ENCODE measurements at regions not wholly inside any gene's neighbourhood (a gene's known extent, or its start where the extent isn't known, plus 50 kb on each side); places are given as distances from the start of the nearest gene placed in this dataset.

- DNase-seq (ENCODE audit: low read depth in 2 of 3, low spot score in 1 of 3), result no peak
Observed at GRCh38 chr13:63093907-63094469, 1678.3 kb upstream of the PCDH20 start.

GRCh38 chr13:63092456-63092855 lies 1676.8 kb upstream of the PCDH20 start:
- no peak for DNase-seq (ENCODE audit: low read depth in 2 of 3, low spot score in 1 of 3)

- DNase-seq (ENCODE audit: low read depth in 2 of 3, low spot score in 1 of 3), result no peak
Observed at GRCh38 chr13:63090524-63090923, 1674.9 kb upstream of the PCDH20 start.

GRCh38 chr13:63088226-63088625 lies 1672.6 kb upstream of the PCDH20 start:
- DNase-seq (ENCODE audit: low read depth in 2 of 3, low spot score in 1 of 3), result no peak

- no peak for DNase-seq (ENCODE audit: low read depth in 2 of 3, low spot score in 1 of 3)
Observed at GRCh38 chr13:63086286-63086685, 1670.6 kb upstream of the PCDH20 start.

- no peak for DNase-seq (ENCODE audit: low read depth in 2 of 3, low spot score in 1 of 3)
Observed at GRCh38 chr13:63085851-63086250, 1670.2 kb upstream of the PCDH20 start.

- DNase-seq (ENCODE audit: low read depth in 2 of 3, low spot score in 1 of 3), result no peak
Observed at GRCh38 chr13:63081400-63082014, 1665.9 kb upstream of the PCDH20 start.

- no peak for DNase-seq (ENCODE audit: low read depth in 2 of 3, low spot score in 1 of 3)
Observed at GRCh38 chr13:63075126-63075525, 1659.5 kb upstream of the PCDH20 start.

- DNase-seq (ENCODE audit: low read depth in 2 of 3, low spot score in 1 of 3), result no peak
Observed at GRCh38 chr13:63050287-63050686, 1634.6 kb upstream of the PCDH20 start.

- no peak for DNase-seq (ENCODE audit: low read depth in 2 of 3, low spot score in 1 of 3)
Observed at GRCh38 chr13:63048653-63049052, 1633.0 kb upstream of the PCDH20 start.

GRCh38 chr13:63044589-63045313 lies 1629.1 kb upstream of the PCDH20 start:
- no peak for DNase-seq (ENCODE audit: low read depth in 2 of 3, low spot score in 1 of 3)

GRCh38 chr13:63042686-63043085 lies 1627.0 kb upstream of the PCDH20 start:
- DNase-seq (ENCODE audit: low read depth in 2 of 3, low spot score in 1 of 3), result no peak

- DNase-seq (ENCODE audit: low read depth in 2 of 3, low spot score in 1 of 3), result no peak
Observed at GRCh38 chr13:63041640-63042414, 1626.2 kb upstream of the PCDH20 start.

- no peak for DNase-seq (ENCODE audit: low read depth in 2 of 3, low spot score in 1 of 3)
Observed at GRCh38 chr13:63026285-63026797, 1610.7 kb upstream of the PCDH20 start.

- no peak for DNase-seq (ENCODE audit: low read depth in 2 of 3, low spot score in 1 of 3)
Observed at GRCh38 chr13:63025741-63026140, 1610.1 kb upstream of the PCDH20 start.

- no peak for DNase-seq (ENCODE audit: low read depth in 2 of 3, low spot score in 1 of 3)
Observed at GRCh38 chr13:63024458-63024857, 1608.8 kb upstream of the PCDH20 start.

- no peak for DNase-seq (ENCODE audit: low read depth in 2 of 3, low spot score in 1 of 3)
Observed at GRCh38 chr13:63011996-63012395, 1596.3 kb upstream of the PCDH20 start.

GRCh38 chr13:63010072-63010658 lies 1594.5 kb upstream of the PCDH20 start:
- no peak for DNase-seq (ENCODE audit: low read depth in 2 of 3, low spot score in 1 of 3)

- no peak for DNase-seq (ENCODE audit: low read depth in 2 of 3, low spot score in 1 of 3)
Observed at GRCh38 chr13:63005625-63006024, 1590.0 kb upstream of the PCDH20 start.

GRCh38 chr13:62997696-62998095 lies 1582.0 kb upstream of the PCDH20 start:
- no peak for DNase-seq (ENCODE audit: low read depth in 2 of 3, low spot score in 1 of 3)

- no peak for DNase-seq (ENCODE audit: low read depth in 2 of 3, low spot score in 1 of 3)
Observed at GRCh38 chr13:62997038-62997599, 1581.5 kb upstream of the PCDH20 start.
